Right cardiac atrium (tissue), 5 donors: ENCODE measurements at regions not wholly inside any gene's neighbourhood (a gene's known extent, or its start where the extent isn't known, plus 50 kb on each side); places are given as distances from the start of the nearest gene placed in this dataset.
"Not testable (repeated sequence)": the region's sequence is repeated elsewhere in the genome, so short reads cannot be mapped to it uniquely, and the experiment has no call there.

ENCODE experiments used
- ATAC-seq, 2 donors: fragments of 200-7000 bp; cut with Tn5 transposase; one replicate each; pipeline versions ENCODE4 v1.8.0 to v1.9.1; 2020; ENCODE audit warnings: moderate library complexity in 2 of 2, mild to moderate bottlenecking in 1 of 2
- DNase-seq, 3 donors: peaks; one replicate each; pipeline ENCODE4 v3.0.0-alpha.2; 2020
- H3K27ac ChIP-seq: one replicate; pipeline ENCODE4 v1.5.1; 2013; ENCODE audit warnings: mild to moderate bottlenecking, low read length, control low read depth, moderate library complexity
- H3K27me3 ChIP-seq: one replicate; pipeline ENCODE4 v1.6.1; 2013; ENCODE audit not compliant: control insufficient read depth, insufficient read depth
- H3K4me1 ChIP-seq: one replicate; pipeline ENCODE4 v1.6.1; 2013; ENCODE audit warnings: low read length; ENCODE audit not compliant: control insufficient read depth, insufficient read depth
- H3K4me3 ChIP-seq: one replicate; pipeline ENCODE4 v1.5.1; 2013; ENCODE audit warnings: low read length, control low read depth
- H3K9me3 ChIP-seq: one replicate; pipeline ENCODE4 v1.6.1; 2013; ENCODE audit warnings: low read length; ENCODE audit not compliant: control insufficient read depth
- WGBS: extraction: QIAGEN DNeasy Blood & Tissue Kit; methylation state at CpG from one replicate; pipeline ENCODE4 v1.1.7; 2013; 5-methylcytosine and 5-hydroxymethylcytosine counted together
- intact Hi-C, 4 donors: fragments of 100-400 bp; cut with DNase I; formaldehyde crosslinking; loops; one replicate each; pipeline versions ENCODE4 v1.11.0 to v1.14.0; 2022 to 2023
- donor health status: healthy with polysubstance abuse.
- donor health status: DM: no; HTN: yes; CAD: no.
- donor health status: DM: no; HTN: no; CAD: no.
- donor health status: DM: no; HTN: yes; CAD: no; lungs with severe emphysema.
- donor health status: DM: yes; HTN: yes; CAD: no.

GRCh38 chr3:144743225-144743668, 771.6 kb downstream of the DIPK2A start:
- WGBS: 73% methylated on average over 1 of the region's 1 CpG
- no peak overlapping the region for H3K4me3 ChIP-seq
- no peak for ATAC-seq

GRCh38 chr3:144744473-144744872, 772.9 kb downstream of the DIPK2A start:
- DNase-seq: no peak
- H3K4me3 ChIP-seq: no peak overlapping the region
- intact Hi-C loops: no loop called here
- no peaks in the 10 kb centered on the region for H3K27me3 ChIP-seq
- no peak for ATAC-seq
- no peaks in the 10 kb centered on the region for H3K9me3 ChIP-seq
- no peak overlapping the region for H3K27ac ChIP-seq
- H3K4me1 ChIP-seq: no peaks in the 10 kb centered on the region
- WGBS: 77% methylated on average over 4 of the region's 4 CpGs

More at GRCh38 chr3:144743225-144743668, 771.6 kb downstream of the DIPK2A start:
- Histone ChIP-seq H3K4me1 (no peaks in the 10 kb centered on the region), H3K27ac (no peak overlapping the region), H3K27me3 (no peaks in the 10 kb centered on the region), H3K9me3 (no peaks in the 10 kb centered on the region)
- intact Hi-C loops: no loop called here
- DNase-seq: no peak

GRCh38 chr3:144746631-144747030, 775.0 kb downstream of the DIPK2A start:
- intact Hi-C loops: no loop called here
- Histone ChIP-seq H3K4me3 (no peak overlapping the region), H3K4me1 (no peaks in the 10 kb centered on the region), H3K27ac (no peak overlapping the region), H3K27me3 (no peaks in the 10 kb centered on the region), H3K9me3 (no peaks in the 10 kb centered on the region)
- DNase-seq (no peak), ATAC-seq (no peak)
- 49% methylated on average over 2 of the region's 2 CpGs for WGBS

GRCh38 chr3:144749536-144750253, 778.1 kb downstream of the DIPK2A start:
- H3K9me3 ChIP-seq, H3K4me1 ChIP-seq, intact Hi-C loops, H3K27me3 ChIP-seq, H3K27ac ChIP-seq, H3K4me3 ChIP-seq, ATAC-seq: not testable (repeated sequence)
- WGBS: 96% methylated on average over 38 of the region's 38 CpGs
- peak in 1 of 3 donors; percentile 20 for DNase-seq

- WGBS: 84% methylated on average over 3 of the region's 3 CpGs
- no peak overlapping the region for H3K4me3 ChIP-seq
These were observed 782.6 kb downstream of the DIPK2A start for GRCh38 chr3:144754076-144754783.

GRCh38 chr3:144756704-144757440, 785.2 kb downstream of the DIPK2A start:
- ATAC-seq: no peak
- Histone ChIP-seq H3K27ac (no peak overlapping the region), H3K9me3 (no peaks in the 10 kb centered on the region), H3K27me3 (no peaks in the 10 kb centered on the region), H3K4me1 (no peaks in the 10 kb centered on the region), H3K4me3 (no peak overlapping the region)
- WGBS: 96% methylated on average over 27 of the region's 27 CpGs
- DNase-seq: peak in 1 of 3 donors; percentile 35
- intact Hi-C loops: no loop called here

More at GRCh38 chr3:144754076-144754783, 782.6 kb downstream of the DIPK2A start:
- Histone ChIP-seq H3K27me3 (no peaks in the 10 kb centered on the region), H3K9me3 (no peaks in the 10 kb centered on the region), H3K27ac (no peak overlapping the region), H3K4me1 (no peaks in the 10 kb centered on the region)
- DNase-seq (no peak), ATAC-seq (no peak)
- intact Hi-C loops: no loop called here

GRCh38 chr3:144760831-144761230, 789.2 kb downstream of the DIPK2A start:
- H3K4me1 ChIP-seq: no peaks in the 10 kb centered on the region
- intact Hi-C loops: no loop called here
- H3K4me3 ChIP-seq: no peak overlapping the region
- ATAC-seq (no peak), DNase-seq (peak in 1 of 3 donors; percentile 14)
- no peak overlapping the region for H3K27ac ChIP-seq
- H3K27me3 ChIP-seq: no peaks in the 10 kb centered on the region
- no peaks in the 10 kb centered on the region for H3K9me3 ChIP-seq
- 65% methylated on average over 2 of the region's 2 CpGs for WGBS

- Histone ChIP-seq H3K9me3 (no peaks in the 10 kb centered on the region), H3K27me3 (no peaks in the 10 kb centered on the region), H3K4me3 (no peak overlapping the region), H3K4me1 (no peaks in the 10 kb centered on the region), H3K27ac (no peak overlapping the region)
- ATAC-seq (no peak), DNase-seq (no peak)
- WGBS: 97% methylated on average over 1 of the region's 1 CpG
- intact Hi-C loops: no loop called here
These were observed 790.5 kb downstream of the DIPK2A start for GRCh38 chr3:144762091-144762490.

- no peaks in the 10 kb centered on the region for H3K9me3 ChIP-seq
- ATAC-seq (no peak), DNase-seq (no peak)
- H3K27me3 ChIP-seq: no peaks in the 10 kb centered on the region
- H3K27ac ChIP-seq: no peak overlapping the region
- peak overlapping the region; percentile 32 for H3K4me3 ChIP-seq
- intact Hi-C loops: no loop called here
- H3K4me1 ChIP-seq: no peaks in the 10 kb centered on the region
- 79% methylated on average over 3 of the region's 3 CpGs for WGBS
These were observed 792.3 kb downstream of the DIPK2A start for GRCh38 chr3:144763878-144764454.

GRCh38 chr3:144770281-144770680, 798.7 kb downstream of the DIPK2A start:
- WGBS: 42% methylated on average over 1 of the region's 1 CpG

More at GRCh38 chr3:144770281-144770680, 798.7 kb downstream of the DIPK2A start:
- intact Hi-C loops: no loop called here
- Histone ChIP-seq H3K4me3 (no peak overlapping the region), H3K27me3 (no peaks in the 10 kb centered on the region), H3K4me1 (no peaks in the 10 kb centered on the region), H3K27ac (no peak overlapping the region), H3K9me3 (no peaks in the 10 kb centered on the region)
- ATAC-seq: no peak
- DNase-seq: no peak
